ENCODE measurements at regions not wholly inside any gene's neighbourhood (a gene's known extent, or its start where the extent isn't known, plus 50 kb on each side); places are given as distances from the start of the nearest gene placed in this dataset.

- TF ChIP-seq MAX (IDR thresholded peaks at IDR 0.05) (no peak), EZH2 (conservative IDR thresholded peaks at IDR 0.05; ENCODE audit: low read depth, low read length) (no peak), PRPF4 (IDR thresholded peaks at IDR 0.05; ENCODE audit: low read depth, low read length, poor library complexity, severe bottlenecking) (no peak), NFE2 (CRISPR knock-in tag; IDR thresholded peaks at IDR 0.05) (no peak), HCFC1 (IDR thresholded peaks at IDR 0.05; ENCODE audit: low read depth, low read length) (no peak), EP300 (IDR thresholded peaks at IDR 0.05; ENCODE audit: low read depth in 2 of 2, low read length in 2 of 2) (no peak), EP300 (CRISPR knock-in tag; IDR thresholded peaks at IDR 0.05; ENCODE audit: borderline replicate concordance) (no peak), HMG20A (CRISPR knock-in tag; IDR thresholded peaks at IDR 0.05; ENCODE audit: borderline replicate concordance) (no peak)
These were observed 406.8 kb upstream of the ZNF608 start for GRCh38 chr5:125153231-125153630.

Data from HepG2 (cell line).